Lung (tissue), 11 donors: ENCODE measurements at regions not wholly inside any gene's neighbourhood (a gene's known extent, or its start where the extent isn't known, plus 50 kb on each side); places are given as distances from the start of the nearest gene placed in this dataset.

Source experiments
- ATAC-seq: fragments of 200-7000 bp; cut with Tn5 transposase; one replicate; pipeline ENCODE4 v1.9.1; 2020; ENCODE audit warnings: moderate number of reproducible peaks; ENCODE audit not compliant: insufficient read depth, low FRiP score
- DNase-seq, 3 donors: peaks; one replicate each; pipeline ENCODE4 v3.0.0-alpha.2; 2013 to 2017
- H3K27ac ChIP-seq, 2 donors: one replicate each; pipeline ENCODE4 v1.5.1; 2013; ENCODE audit warnings: mild to moderate bottlenecking in 2 of 2, moderate library complexity in 2 of 2, control low read depth in 1 of 2, inconsistent platforms in 1 of 2, low read depth in 1 of 2, low read length in 1 of 2
- H3K27me3 ChIP-seq, 3 donors: one replicate each; pipeline ENCODE4 v1.5.1; 2013; ENCODE audit warnings: low read length in 2 of 3; ENCODE audit not compliant: control insufficient read depth in 3 of 3, insufficient read depth in 3 of 3
- H3K36me3 ChIP-seq, 4 donors: one replicate each; pipeline ENCODE4 v1.5.1; 2013; ENCODE audit warnings: low read length in 4 of 4, mild to moderate bottlenecking in 1 of 4, moderate library complexity in 1 of 4; ENCODE audit not compliant: control insufficient read depth in 4 of 4, insufficient read depth in 4 of 4
- H3K4me1 ChIP-seq, 5 donors: one replicate each; pipeline ENCODE4 v1.5.1; 2013; ENCODE audit warnings: low read length in 5 of 5, mild to moderate bottlenecking in 2 of 5, moderate library complexity in 1 of 5; ENCODE audit not compliant: control insufficient read depth in 5 of 5, insufficient read depth in 5 of 5
- H3K4me3 ChIP-seq: one replicate; pipeline ENCODE4 v1.5.1; 2013; ENCODE audit warnings: mild to moderate bottlenecking, control low read depth, moderate library complexity
- H3K9ac ChIP-seq, 2 donors: one replicate each; pipeline ENCODE4 v1.5.1; 2013; ENCODE audit warnings: low read length in 2 of 2, control low read depth in 1 of 2; ENCODE audit not compliant: insufficient read depth in 1 of 2
- H3K9me3 ChIP-seq, 4 donors: one replicate each; pipeline ENCODE4 v1.5.1; 2013; ENCODE audit warnings: low read length in 3 of 4, mild to moderate bottlenecking in 1 of 4, moderate library complexity in 1 of 4; ENCODE audit not compliant: control insufficient read depth in 4 of 4, insufficient read depth in 3 of 4
- CTCF ChIP-seq: IDR thresholded peaks from 2 replicates; pipeline ENCODE4 v1.5.1; 2012; ENCODE audit warnings: mild to moderate bottlenecking; ENCODE audit errors: control extremely low read depth, extremely low read depth
- WGBS, 2 donors: extraction: QIAGEN DNeasy Blood & Tissue Kit; methylation state at CpG; one replicate each; pipeline ENCODE4 v1.1.7; 2013; 5-methylcytosine and 5-hydroxymethylcytosine counted together
- donor health status: control.
- donor health status: control.
- donor health status: Bipolar disorder and iron deficiency.
- donor health status: healthy.
- donor health status: DM: yes; HTN: yes; CAD: no.

GRCh38 chr1:57794078-57794477 is 370.2 kb upstream of the DAB1 start:
- DNase-seq (no peak), ATAC-seq (no peak)
- no peak for TF ChIP-seq CTCF
- 59 to 79% methylated on average over 2 of the region's 2 CpGs for WGBS, 2 donors
- Histone ChIP-seq H3K27me3 (no peaks in the 10 kb centered on the region), H3K4me3 (no peak overlapping the region), H3K9ac (no peak overlapping the region), H3K36me3 (no peaks in the 10 kb centered on the region), H3K27ac (no peak overlapping the region), H3K9me3 (peaks cover 0 to 6% (median 0%) of the 10 kb centered on the region in 4 donors), H3K4me1 (peaks cover 0 to 10% (median 0%) of the 10 kb centered on the region in 5 donors)

- H3K9me3 ChIP-seq: peaks cover 0 to 3% (median 0%) of the 10 kb centered on the region in 4 donors
- no peak for TF ChIP-seq CTCF
- 81 to 82% methylated on average over 3 of the region's 3 CpGs for WGBS, 2 donors
- no peak overlapping the region for H3K4me3 ChIP-seq
- peaks cover 0 to 8% (median 0%) of the 10 kb centered on the region in 5 donors for H3K4me1 ChIP-seq
- no peak overlapping the region for H3K9ac ChIP-seq
- H3K27me3 ChIP-seq: no peaks in the 10 kb centered on the region
- no peaks in the 10 kb centered on the region for H3K36me3 ChIP-seq
- ATAC-seq (no peak), DNase-seq (no peak)
- H3K27ac ChIP-seq: no peak overlapping the region
Observed at GRCh38 chr1:57791497-57791896, 367.6 kb upstream of the DAB1 start.

GRCh38 chr1:57789936-57790335 is 366.1 kb upstream of the DAB1 start:
- Histone ChIP-seq H3K4me3 (no peak overlapping the region), H3K27ac (no peak overlapping the region), H3K4me1 (peaks cover 0 to 8% (median 0%) of the 10 kb centered on the region in 5 donors), H3K9ac (no peak overlapping the region), H3K9me3 (peaks cover 0 to 3% (median 0%) of the 10 kb centered on the region in 4 donors), H3K27me3 (no peaks in the 10 kb centered on the region), H3K36me3 (no peaks in the 10 kb centered on the region)
- ATAC-seq (no peak), DNase-seq (no peak)
- WGBS, 2 donors: 88 to 91% methylated on average over 5 of the region's 5 CpGs
- TF ChIP-seq CTCF: no peak

- Histone ChIP-seq H3K4me1 (peaks cover 0 to 8% (median 0%) of the 10 kb centered on the region in 5 donors), H3K9ac (no peak overlapping the region), H3K27ac (no peak overlapping the region), H3K27me3 (no peaks in the 10 kb centered on the region), H3K9me3 (peaks cover 0 to 3% (median 0%) of the 10 kb centered on the region in 4 donors), H3K36me3 (no peaks in the 10 kb centered on the region), H3K4me3 (no peak overlapping the region)
- WGBS, 2 donors: 24 to 34% methylated on average over 1 of the region's 1 CpG
- ATAC-seq (no peak), DNase-seq (peak in 2 of 3 donors; percentile 28 to 29)
- no peak for TF ChIP-seq CTCF
Observed at GRCh38 chr1:57788313-57788712, 364.5 kb upstream of the DAB1 start.
